Femur (tissue), 1 donor: ENCODE measurements at regions not wholly inside any gene's neighbourhood (a gene's known extent, or its start where the extent isn't known, plus 50 kb on each side); places are given as distances from the start of the nearest gene placed in this dataset.
"Not testable (repeated sequence)": the region's sequence is repeated elsewhere in the genome, so short reads cannot be mapped to it uniquely, and the experiment has no call there.

Experiments
- DNase-seq: peaks from one replicate; pipeline ENCODE4 v3.0.0-alpha.2; 2017

DNA sequence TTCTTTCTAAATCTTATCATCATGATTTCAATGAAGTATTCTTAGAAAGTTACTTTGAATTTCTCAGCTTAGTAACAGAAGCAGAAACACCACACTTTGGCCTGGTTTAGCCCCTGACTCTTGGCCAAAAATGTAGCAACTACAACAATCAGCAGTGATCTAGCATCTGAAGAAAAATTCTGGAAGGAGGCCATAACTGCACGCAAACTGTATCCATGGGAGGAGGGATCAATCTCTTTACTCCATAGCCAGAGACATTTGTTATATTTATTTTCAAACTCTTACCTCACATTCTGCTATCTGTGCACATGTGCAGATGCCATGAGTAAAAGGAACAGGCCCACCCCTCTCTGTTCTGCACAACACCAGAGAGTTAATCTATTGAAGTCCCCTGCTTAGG lies 251.0 kb upstream of the P2RY1 start:
- peak; percentile 40 for DNase-seq

DNA sequence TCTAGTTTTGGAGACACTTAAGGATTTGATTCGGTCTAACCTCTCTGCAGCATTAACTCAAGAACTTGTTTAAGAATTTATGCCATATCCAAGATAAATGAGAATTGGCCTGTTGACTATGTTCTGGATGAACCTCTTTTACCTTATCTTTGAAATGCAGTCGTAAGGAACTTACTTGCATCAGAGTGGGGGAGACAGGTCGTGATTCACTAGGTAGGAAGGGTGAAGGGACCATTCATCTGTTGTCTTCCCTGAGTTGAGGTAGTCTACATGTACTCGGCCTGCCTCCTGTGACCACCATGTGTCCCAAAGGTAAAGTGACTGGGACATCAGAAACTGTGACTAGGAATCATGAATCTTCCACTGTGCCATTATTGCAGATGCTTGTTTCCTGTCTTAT lies 248.0 kb upstream of the P2RY1 start:
- DNase-seq: no peak

DNA sequence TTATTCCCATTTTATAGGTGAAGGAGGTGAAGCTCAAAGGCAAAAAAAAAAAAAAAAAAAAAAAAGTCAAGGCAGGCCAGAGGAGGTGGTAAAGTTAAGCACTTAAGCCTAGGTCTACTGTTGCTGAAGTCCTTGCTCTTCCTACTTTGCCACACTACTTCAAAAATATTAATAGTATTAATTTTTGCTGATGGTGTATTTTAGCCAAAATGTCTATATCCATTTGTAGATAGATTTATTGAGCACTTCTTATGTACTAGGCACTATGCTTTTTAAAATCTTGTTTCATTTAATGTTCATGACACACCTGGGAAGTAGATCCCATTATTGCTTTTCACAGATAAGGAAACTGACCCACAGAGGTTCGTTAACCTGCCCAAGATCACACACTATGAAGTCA lies 247.1 kb upstream of the P2RY1 start:
- no peak for DNase-seq

DNA sequence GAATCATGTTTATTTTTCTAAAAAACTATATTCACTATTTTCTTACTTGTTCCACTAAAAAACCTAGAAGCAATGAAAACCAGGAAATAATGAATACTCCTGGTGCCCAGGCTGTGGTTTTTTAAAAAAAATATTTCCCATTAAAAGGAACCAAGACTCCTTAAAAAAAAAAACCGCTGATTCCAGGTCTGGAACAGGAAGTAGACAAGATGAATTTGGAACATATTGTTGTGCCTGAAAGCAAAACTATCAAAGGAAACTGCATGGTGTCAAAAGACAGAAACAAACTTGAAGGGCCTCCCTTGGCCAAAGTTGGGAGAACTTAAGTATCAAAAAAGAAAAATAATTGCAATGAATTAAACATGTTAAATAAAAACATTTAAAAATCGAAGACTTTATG lies 245.3 kb upstream of the P2RY1 start:
- DNase-seq: no peak

DNA sequence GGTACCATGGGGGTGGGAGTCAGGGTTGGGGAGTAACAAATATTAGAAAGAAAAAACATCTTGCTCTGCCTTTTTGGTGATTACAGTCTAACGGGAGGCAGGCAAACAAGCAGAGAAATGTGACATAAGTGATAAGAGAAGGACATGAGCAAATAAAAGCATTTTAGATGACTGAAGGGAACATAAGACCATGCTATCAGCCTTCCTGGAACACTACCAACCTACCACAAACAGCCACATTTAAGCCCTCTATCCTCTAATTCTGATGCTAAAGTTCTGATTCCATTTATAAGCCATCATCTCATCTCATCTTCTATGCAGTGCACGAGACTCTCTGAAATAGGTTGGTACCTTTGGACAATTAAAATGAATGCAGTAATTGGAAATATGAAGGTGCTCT lies 243.4 kb upstream of the P2RY1 start:
- DNase-seq: no peak

DNA sequence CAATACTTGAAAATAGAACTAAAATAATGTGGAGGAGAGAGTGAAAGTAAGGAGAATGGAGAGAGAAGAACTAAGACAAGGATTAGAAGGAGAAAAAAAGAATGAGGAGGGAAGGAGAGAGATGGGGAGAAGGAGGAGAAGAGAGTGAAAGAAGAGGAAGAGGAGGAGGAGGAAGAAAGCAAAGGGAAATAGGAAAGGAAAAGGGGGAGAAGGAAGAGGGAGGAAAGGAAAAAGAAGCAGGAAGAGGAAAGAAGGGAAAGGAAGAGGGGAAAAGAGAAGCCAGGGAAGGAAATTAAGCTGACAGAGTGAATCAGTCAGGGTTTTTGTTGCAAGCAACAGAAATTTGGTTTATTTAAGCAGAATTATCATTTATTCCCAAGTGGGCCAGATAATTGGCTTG lies 241.7 kb upstream of the P2RY1 start:
- DNase-seq: no peak

DNA sequence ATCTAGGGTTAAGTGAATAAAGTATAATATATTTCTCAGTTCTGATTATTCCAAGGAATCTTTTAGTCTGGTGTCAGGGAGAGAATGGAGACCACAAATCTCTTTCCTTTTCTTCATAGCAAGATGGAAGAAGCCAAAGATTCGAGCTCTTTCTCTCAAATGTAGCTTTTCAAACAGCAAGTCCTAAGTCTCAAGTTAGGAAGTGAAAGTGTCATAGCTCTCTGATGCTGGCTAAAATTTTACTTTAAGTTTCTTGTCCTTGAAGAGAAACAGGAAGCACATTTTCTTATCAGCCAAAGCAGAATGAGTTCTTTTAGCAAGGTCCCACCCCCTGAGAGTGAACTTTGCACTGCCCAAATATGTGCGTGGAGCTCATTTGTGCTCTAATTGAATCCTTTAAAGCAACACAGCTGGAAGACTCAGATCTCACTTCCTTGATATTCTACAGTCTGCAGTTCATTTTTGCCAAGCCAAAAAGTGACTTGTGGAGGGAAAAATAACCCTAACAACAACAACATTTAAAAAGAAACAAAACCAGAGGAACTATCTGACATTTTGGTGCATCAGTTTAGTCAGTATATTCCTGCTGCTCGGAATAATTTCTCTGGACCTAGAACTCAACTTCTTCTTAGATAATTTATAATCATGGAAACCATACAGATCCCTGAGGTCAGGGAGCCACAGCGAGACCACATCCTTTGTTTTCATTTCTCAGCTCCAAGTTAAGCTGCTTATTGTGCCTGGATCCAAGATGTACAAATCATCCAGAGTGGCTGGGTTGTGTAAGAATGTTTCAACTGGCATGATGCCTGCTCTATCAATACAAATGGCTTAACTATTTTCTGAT lies 238.7 kb upstream of the P2RY1 start:
- DNase-seq: peak; percentile 56

DNA sequence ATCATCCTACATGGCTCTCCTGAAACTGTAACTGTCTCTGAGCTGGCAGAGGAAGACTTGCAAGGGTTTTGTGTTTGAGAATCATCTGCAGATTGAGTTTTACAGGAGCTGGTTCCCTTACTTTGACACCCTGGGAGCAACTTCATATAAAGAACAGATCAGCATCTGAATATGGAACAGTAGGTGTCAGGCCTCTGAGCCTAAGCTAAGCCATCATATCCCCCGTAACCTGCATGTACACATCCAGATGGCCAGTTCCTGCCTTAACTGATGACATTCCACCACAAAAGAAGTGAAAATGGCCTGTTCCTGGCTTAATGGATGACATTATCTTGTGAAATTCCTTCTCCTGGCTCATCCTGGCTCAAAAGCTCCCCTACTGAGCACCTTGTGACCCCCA lies 238.1 kb upstream of the P2RY1 start:
- not testable (repeated sequence) for DNase-seq

DNA sequence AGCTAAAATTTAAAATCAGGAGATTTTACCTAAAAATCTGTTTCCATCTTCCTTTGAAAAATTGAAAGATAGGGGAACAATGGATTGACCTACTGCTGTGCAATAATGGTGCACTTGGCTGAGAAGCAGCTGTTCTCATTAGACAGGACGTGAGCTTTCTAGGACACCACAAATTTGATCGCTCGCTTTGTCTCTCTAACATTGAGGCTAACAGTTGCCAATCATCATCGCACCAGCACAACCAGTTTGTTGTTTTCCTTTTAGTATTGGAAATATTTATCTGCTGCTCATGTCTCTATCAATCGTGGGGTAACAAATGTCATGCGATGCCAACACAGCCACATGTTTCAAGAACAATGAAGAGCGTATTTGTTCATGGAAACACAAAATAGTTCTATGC lies 228.8 kb upstream of the P2RY1 start:
- no peak for DNase-seq

DNA sequence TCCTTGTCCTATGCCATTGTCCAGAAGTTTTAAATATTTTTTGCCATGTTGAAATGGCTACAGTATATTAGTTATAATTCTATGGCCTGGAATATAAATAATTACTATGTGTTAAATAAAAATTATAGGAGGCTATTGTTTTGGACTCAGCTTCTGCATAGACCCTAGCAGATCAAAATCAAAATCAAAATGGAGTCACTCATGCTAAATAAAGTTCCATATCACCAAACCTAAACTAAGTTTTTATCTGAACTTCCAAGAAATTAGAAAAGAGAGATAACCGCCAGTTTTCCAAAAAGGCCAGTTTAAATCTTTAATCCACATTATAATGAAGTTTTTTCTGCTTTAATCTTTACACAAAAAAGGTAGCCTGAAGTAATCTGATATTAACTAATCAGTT lies 227.8 kb upstream of the P2RY1 start:
- no peak for DNase-seq

DNA sequence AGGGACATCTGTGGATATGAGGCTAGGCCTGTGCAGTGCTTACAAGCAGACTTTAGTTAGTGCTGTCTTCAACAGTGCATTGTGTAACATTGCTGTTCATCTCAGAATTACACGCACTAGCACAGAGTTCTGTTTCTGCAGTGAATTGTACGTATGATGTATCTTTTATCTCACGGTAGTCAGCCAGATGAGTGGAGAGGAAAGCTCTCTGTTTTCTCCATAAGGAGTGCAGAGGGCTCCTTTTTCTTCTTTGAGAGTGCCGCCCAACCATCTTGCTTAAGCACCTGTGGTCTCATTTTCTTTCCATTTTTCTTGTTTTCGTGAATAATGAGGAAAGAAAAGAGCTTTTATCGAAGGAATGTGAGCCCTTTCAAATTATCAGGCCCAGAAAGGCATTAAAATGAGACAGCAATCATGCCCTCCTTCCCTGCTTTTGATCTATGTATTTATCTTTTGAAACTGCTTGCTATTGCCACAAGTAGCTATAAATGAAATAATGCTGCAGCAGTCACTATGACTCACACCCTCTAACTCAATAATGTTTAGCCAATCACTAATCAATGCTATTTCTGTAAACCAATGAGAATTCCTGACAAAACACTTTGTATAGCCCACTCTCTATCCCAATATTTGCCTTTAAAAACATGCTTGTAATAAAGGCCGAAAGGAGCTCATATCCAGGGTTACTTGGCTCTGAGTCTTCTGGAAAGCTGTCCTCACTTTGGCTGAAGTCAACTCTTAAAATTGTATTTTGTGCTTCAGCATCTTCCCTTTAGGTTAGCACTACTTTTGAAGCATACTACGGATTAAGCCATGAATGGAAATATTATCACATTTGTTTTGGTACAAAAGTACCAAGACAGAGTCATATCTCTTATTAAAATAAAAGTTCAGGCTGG lies 226.0 kb upstream of the P2RY1 start:
- DNase-seq: no peak

DNA sequence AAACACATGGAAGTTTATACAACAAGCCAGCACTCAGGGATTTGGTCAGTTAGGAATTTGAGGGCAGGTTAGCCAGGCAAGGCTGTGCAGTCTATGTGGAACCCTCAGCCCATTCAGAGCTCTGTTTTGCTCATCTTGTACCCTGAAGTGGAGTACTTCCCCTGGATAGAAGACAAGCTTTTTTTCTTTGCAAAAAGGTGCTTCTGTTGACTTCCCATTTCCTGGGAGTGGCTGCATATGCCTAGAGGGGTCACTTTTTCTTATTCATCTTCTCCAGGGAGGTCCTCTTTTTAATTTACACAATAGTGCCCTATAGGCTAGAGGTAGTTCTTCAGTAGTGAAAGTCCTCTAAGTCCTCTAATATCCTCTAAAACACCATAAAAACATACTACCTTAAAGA lies 225.0 kb upstream of the P2RY1 start:
- DNase-seq: no peak

DNA sequence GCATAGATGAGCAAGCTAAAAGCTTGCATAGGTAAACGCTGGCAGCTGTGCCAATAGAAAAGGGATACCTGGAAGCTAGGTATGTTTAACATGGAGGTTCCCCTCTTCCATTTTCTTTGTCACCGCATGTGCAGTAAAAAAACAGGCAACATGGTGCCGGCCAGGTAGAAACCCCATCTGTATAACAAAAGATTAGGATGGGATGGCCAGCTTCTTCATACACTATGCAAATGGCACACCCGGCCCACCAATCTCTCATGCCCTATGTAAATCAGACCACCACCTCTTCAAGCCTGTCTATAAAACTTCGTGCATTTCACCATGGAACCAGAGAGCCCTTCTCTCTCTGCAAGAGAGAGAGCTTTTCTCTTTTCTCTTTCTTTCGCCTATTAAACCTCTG lies 224.3 kb upstream of the P2RY1 start:
- no peak for DNase-seq

DNA sequence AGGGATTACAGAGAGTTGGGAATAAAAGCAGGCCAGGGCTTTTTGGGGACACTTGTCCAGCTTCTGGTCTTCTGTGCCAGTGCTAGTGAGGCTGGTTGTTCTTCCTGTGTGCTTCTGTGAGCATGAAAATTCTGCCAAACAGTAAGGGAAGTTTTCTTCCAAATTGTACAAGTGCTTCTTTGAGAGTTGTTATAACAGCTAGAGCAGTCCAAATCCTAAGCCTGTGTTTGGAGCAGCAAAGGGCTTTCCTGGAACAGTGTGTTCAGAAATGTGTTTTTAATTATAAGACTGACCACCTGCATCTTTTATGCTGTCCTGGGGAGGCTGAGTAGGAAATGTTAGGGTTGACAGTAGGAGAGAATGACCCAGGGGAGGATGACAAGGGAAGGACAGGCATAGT lies 223.0 kb upstream of the P2RY1 start:
- no peak for DNase-seq

DNA sequence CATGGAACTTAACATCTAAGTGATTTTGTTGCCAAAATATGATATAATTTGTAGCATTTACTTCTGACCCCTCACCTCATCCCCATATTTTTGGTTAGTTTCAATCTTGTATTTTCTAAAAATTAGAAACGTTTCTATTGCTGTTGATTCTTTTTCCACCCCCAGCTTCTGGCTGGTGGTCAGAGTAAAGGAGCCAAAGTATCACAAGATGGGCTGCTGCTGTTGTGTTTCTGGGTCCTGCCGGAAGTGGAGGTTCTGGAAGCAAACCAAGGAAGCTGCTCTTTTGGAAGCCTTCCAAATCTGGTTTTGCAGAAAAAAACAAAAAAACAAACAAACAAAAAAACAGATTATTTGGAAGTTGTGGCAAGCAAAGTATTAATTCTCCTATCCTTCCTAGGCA lies 221.1 kb upstream of the P2RY1 start:
- DNase-seq: no peak

DNA sequence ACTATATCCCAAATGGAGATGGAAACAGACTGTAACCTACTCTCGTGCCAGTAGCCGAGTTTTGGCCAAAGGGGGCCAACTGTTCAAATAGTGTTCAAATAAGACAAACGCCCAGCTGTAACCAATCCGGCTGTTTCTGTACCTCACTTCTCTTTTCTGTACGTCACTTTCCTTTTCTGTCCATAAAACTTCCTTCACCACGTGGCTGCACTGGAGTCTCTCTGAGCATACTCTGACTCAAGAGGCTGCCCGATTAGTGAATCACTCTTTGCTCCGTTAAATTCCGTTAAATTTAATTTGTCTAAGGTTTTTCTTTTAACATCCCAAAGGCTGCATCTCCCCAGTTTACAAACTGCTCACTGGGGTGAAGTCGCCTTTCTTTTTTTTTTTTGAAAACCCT lies 219.2 kb upstream of the P2RY1 start:
- DNase-seq: no peak

DNA sequence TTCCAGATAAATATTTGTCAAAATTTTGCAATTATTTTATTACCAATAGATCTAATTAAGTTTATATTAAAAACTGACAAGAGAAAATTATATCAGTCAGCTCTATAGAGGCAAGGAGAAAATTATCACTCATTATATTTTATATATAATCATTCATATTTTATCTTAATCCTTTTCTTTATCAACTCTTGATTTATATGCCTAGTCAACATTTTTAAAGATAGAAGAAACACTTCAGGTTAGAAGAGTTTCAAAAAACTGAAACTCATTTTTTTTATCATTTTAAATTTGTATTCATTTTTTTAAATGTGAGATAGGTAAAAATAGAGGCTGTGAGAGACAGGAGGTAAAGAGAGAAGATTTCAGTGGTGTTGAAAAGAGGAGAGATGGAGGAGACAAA lies 217.3 kb upstream of the P2RY1 start:
- no peak for DNase-seq

DNA sequence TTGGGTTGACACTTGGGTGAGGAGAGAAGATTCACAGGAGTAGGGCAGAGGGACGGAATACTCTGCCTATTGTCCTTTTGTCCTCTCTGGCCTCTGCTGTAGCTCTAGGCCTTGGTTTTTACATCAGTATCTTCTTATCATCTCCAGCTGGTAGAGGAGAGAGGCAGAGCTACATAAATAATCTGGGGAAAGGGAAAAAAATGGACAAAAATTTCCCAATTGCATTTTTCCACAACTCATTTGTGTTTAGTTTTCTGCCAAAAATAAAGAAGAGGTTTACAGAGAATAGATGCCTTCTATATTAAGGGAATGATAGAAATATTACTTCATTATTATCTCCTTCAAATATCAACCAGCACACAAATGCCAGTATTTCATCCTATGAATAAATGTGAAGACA lies 216.4 kb upstream of the P2RY1 start:
- no peak for DNase-seq

DNA sequence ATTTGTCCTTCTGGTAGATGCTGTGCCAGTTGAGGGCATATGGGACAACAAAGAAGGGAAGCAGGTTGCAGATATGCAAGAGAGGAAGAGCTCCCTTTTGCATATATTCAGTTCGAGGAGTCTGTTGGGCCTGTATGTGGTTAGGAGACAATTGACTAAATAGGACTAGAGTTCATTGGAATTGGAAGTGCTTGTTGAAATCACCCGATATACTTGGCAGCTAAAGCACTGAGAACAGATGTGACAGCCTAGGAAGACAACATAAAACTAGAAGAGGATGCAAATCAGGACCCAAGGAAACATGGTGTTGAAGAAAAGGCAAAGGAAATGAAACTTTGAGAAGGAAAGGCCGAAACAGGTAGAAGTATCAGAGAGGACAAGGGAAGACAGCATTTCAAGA lies 215.2 kb upstream of the P2RY1 start:
- DNase-seq: no peak

DNA sequence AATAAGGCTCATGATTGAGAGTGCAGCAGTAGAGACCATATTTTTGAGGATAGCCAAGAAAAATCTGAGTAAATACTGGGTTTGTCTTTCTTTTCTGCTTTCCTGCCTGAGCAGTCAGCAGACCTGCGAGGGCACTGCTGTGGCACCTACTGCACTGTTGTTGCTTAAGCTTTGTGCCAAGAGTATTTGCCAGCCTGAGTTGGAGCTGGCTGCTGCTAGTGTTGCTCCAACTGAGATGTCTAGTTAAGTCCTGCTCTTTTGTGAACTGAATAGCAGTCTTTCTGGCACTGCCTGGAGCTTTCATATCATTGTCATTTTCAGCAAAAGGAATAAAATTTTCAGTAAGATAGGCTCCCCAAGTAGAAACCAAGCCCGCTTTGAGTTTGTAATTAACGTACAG lies 214.5 kb upstream of the P2RY1 start:
- DNase-seq: no peak

DNA sequence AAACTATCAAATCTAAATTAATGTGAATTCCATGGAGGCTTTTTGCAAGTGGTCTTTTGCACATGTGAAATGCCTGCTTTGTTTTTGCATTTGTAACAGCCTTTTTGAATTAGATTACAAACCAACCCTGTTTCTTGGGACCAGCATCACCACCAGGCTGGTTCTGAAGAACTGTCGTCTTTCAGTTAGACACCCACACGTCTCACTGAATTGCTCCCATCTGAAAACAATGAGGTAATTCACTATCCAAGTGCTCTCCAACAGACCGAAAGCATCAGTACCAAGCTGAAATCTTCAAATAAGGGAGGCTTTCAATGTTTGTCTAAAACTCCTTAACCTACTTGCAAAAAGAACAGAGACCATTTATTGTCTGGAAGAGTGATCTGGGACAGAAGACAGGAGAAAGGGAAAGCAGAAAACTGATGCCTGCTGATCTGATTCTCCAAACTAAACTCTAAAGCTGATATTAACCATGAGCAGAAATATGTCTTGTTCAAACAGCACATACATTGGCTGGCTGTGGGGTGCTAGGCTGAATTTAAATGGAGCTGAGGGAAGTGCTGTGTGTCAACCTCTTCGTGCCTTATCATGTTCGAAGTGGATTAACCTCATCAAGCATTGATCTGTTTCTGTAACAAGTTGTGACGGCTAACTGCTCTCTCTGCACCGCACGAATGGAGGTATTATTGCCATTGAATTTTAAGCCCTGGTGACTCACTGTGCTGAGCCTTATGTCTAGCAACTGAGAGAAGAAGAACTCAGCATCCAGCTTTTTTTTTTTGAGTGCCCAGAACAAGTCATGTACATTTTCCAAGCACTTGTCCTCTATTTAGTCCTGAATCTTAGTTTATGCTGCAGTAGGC lies 213.7 kb upstream of the P2RY1 start:
- no peak for DNase-seq

DNA sequence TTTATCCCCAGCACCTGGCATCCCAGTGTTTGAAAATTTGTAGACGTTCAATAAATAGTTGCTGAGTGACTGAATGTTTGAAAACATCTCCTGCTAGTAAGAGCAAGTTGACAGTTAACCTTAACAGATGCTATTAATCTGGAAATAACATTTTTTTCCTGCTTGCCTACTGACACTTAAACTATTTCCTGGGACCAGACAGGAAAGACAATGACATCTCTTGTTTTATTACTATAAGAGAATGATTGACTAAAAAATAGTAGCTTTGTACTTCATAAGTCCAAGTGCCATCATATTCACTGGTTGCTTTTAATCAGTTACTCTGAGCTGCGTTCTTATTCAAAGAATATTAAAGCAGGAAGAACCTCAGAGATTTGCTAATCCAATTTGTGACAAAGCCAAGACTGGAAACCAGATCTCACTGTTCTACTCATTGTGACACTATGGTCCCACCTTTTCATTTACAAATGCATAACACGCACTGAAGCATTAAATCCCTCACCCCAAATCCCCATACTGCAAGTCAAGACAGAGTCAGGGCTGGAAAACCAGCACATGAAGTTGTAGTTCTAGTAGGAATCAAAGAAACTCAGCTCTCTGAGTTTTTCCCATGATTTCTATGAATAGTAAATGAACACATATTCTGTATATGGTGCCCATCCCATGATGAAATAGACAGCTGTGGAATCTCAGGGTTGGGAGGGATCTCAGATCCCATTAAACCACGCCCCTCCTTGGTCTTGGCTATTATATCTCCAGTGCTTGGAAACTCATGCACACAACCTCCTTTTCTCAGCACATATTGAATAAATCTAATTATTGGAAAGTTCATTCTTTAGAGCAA lies 212.7 kb upstream of the P2RY1 start:
- no peak for DNase-seq
